ENCODE measurements at regions not wholly inside any gene's neighbourhood (a gene's known extent, or its start where the extent isn't known, plus 50 kb on each side); places are given as distances from the start of the nearest gene placed in this dataset.

DNA sequence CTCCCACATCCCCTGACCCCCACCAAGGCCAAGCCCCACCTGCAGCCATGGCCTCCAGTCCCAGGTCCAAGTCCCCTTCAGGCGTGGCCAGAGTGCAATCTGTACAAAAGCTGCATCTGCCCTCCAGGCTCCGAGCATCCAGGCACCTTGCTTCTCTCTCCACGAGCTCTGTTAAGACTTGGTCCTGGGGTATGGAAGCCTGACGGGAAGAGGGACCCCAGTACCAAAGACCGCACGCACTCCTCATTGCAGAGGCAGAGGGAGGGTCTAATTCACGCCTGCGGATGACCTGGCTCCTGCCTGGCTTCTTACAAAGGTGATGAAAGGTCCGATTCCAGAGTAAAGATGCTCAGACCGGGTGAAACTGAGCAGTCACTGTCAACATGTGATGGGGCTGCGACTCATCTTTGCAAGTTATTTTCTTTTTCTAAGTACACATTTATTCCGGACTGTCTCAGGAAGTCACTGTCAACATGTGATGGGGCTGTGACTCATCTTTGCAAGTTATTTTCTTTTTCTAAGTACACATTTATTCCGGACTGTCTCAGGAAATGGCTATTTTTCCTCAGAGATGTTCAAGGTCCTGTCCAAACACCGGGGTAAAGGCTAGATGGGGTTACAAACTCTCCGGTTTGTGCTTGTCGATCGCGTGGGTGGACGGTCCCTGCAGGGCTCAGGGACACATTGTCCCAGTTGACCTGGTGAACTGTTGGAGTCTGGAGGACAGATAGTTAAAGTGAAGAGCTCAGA, 252.0 kb upstream of the IRX4 start:
- Mint-ChIP-seq H3K36me3 (ENCODE audit: low read depth) (no peaks in the 10 kb centered on the region), H3K27me3 (peaks cover 1% of the 10 kb centered on the region), H3K9me3 (no peaks in the 10 kb centered on the region), H3K27ac (no peak overlapping the region), H3K4me3 (no peak overlapping the region), H3K4me1 (no peaks in the 10 kb centered on the region)
- ATAC-seq (no peak), DNase-seq (no peak)

DNA sequence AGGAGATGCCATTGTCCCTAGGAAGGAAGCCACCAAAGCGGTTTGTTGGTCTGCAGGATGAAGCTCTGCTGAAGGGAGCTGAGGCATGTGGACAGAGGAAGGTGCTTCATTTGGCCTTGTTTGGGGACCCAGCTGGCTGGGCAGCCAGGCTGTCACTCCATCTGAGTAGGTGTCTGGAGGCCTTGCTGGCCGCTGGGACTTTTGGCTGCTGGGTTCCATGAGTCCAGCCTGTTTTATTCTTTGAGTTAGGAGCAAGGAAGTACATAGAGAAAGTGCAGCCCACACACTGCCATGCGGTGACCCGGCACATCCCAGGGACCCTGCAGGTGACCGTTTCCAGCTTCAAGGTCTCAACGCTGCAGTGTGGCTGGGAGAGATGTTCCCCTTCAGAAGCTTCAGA, 251.2 kb upstream of the IRX4 start:
- Mint-ChIP-seq H3K27me3 (no peaks in the 10 kb centered on the region), H3K4me3 (no peak overlapping the region), H3K9me3 (no peaks in the 10 kb centered on the region), H3K36me3 (ENCODE audit: low read depth) (no peaks in the 10 kb centered on the region), H3K4me1 (no peaks in the 10 kb centered on the region), H3K27ac (no peak overlapping the region)
- DNase-seq (no peak), ATAC-seq (no peak)

DNA sequence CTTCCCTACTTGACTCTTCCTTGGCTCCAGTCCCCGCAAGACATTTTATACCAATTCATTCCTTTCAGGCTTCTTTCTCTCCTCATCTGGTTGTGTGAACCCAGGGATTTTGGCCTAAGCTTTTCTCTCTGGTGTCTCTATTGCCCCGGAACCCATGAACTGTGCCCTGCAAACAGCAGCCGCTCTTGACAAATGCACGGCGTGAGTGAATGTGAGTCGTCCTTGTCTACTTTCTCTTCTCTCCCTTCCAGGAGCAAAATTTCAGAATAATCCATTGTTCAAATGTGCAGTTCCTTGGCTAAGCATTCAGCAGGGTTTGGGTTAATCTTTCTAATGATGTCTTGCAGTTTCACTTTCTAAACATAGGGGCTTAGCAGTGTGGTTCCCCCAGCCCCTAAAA, 250.4 kb upstream of the IRX4 start:
- no peak for DNase-seq
- no peak for ATAC-seq
- Mint-ChIP-seq H3K9me3 (no peaks in the 10 kb centered on the region), H3K27ac (no peak overlapping the region), H3K27me3 (no peaks in the 10 kb centered on the region), H3K4me1 (no peaks in the 10 kb centered on the region), H3K4me3 (no peak overlapping the region), H3K36me3 (ENCODE audit: low read depth) (no peaks in the 10 kb centered on the region)

DNA sequence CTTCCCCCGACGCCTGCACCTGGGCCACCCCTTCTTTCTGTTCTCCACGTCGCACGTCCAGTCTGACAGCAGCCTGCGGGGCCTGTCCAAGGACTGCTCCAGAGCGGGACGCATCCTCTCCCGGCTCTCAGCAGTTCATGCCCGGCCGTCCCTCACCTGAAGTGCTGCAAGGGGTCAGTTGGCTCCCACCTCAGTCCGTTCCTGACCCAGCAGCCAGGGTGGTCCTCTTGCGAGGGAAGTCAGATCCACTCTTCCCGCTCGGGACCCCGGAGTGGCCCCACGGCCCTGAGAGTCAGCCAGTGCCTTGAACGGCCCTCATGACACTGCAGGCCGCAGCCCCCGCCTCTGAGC, 249.7 kb upstream of the IRX4 start:
- H3K36me3 Mint-ChIP-seq (ENCODE audit: low read depth), result no peaks in the 10 kb centered on the region
- H3K4me3 Mint-ChIP-seq, result no peak overlapping the region
- H3K27me3 Mint-ChIP-seq, result no peaks in the 10 kb centered on the region
- no peak for ATAC-seq
- no peaks in the 10 kb centered on the region for H3K9me3 Mint-ChIP-seq
- DNase-seq, result no peak
- H3K4me1 Mint-ChIP-seq, result no peaks in the 10 kb centered on the region
- H3K27ac Mint-ChIP-seq, result no peak overlapping the region

DNA sequence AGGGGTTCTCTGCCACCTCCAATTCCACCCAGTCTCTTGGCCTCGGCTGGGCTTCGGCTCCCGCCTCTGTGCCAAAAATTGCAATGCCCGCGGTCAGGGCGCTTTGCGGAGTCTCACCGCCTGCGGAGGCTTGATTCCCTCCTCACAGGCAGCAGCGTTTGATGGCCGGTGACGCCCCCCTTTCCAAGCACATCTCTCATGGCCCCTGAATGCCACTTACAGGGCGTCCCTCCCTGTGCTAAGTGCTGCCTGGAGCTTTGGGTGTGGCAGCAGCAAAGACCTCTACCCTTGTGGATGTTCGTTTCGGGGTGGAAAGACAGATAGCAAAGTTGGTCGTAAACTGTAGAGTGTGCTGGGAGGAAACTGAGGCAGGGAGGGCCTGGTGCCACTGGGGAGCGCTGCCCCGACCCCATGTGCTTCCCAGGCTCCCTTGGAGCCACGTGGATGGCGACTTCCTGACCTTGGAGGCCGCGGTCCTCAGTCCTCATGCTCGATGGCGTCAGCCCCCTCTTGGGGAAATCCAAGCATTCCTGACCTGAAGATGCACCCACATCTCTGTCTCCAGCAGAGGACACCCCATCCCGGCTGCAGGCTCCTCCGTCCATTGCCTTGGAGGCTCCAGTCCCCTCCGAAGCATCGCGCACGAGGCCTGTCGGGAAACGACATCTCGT, 249.2 kb upstream of the IRX4 start:
- Mint-ChIP-seq H3K4me3 (no peak overlapping the region), H3K27ac (no peak overlapping the region), H3K9me3 (no peaks in the 10 kb centered on the region), H3K4me1 (no peaks in the 10 kb centered on the region), H3K36me3 (ENCODE audit: low read depth) (no peaks in the 10 kb centered on the region), H3K27me3 (no peaks in the 10 kb centered on the region)
- DNase-seq, result no peak
- ATAC-seq, result no peak

DNA sequence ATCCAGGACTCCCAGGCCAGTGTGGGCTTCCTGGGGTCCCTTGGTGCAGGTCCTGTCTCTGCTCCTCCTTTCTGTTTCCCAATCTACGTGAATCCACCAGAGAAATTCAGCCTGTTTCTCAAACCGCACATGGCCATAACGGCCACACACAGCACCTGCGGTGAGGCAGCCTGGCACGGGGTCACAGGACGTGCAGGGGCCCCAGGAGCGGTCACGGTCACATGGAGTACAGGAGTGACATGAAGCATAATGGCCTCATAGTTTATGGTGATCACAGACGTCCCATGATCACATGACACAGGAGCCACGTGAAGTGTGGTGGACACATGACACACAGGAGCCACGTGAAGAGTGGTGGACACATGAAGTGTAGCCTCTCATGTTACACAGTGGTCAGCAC, 248.5 kb upstream of the IRX4 start:
- DNase-seq (no peak), ATAC-seq (no peak)
- no peaks in the 10 kb centered on the region for H3K36me3 Mint-ChIP-seq (ENCODE audit: low read depth)
- H3K27ac Mint-ChIP-seq, result no peak overlapping the region
- no peaks in the 10 kb centered on the region for H3K27me3 Mint-ChIP-seq
- H3K4me3 Mint-ChIP-seq, result no peak overlapping the region
- H3K4me1 Mint-ChIP-seq, result no peaks in the 10 kb centered on the region
- H3K9me3 Mint-ChIP-seq, result no peaks in the 10 kb centered on the region

DNA sequence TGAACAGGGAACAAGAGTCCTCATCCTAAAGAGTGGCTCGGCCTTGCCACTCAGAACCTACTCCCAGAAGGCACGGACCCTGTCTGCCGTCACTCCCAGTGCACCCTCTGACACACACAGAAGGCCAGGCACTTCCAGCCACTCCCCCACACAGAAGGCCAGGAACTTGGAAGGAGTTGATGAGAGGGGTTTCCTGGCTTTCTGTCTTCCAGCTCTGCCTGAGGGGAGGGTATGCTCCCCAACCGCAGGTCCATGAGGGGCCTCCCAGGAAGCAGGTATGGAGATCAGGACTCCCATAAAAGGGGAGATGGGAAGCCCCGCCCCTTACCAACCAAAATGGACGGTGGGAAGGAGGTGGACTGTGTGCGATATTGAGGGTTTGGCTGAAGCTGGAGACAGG, 247.6 kb upstream of the IRX4 start:
- no peak overlapping the region for H3K4me3 Mint-ChIP-seq
- no peaks in the 10 kb centered on the region for H3K4me1 Mint-ChIP-seq
- H3K36me3 Mint-ChIP-seq (ENCODE audit: low read depth), result no peaks in the 10 kb centered on the region
- ATAC-seq (no peak), DNase-seq (no peak)
- no peaks in the 10 kb centered on the region for H3K9me3 Mint-ChIP-seq
- no peak overlapping the region for H3K27ac Mint-ChIP-seq
- peaks cover 8% of the 10 kb centered on the region for H3K27me3 Mint-ChIP-seq

DNA sequence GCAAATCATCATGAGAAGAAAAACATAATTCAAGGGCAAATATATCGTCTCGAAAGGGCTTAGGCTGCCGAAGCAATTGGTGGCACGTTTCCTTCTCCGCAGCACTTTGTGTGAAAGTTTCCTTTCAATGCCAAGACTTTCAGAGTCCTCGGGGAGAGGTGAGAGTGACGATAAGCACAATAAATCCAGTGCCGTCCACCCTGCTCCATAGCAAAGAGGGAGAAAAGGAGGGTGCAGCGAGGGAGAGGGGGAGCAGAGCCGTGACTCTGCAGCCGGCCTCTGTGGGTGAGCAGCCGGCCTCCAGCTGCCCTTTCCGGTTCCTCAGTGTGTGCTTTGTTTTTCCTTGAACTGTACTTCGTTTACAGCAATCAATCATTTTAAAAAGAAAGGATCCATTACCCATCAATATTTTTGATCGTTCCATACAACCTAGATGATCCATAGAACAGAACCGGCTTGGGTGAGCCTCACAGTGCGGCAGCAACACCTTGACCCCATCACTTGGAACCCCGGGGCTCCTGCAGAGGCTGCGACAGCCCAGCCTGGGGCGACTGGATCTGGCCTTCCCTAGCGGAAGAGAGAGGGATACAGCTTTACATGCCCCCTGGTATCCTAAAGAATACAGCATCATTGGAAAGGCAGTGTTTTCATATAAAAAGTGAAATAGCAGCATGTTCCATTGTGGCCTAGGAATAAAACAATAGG, 247.0 kb upstream of the IRX4 start:
- DNase-seq (no peak), ATAC-seq (no peak)
- no peak overlapping the region for H3K27ac Mint-ChIP-seq
- no peaks in the 10 kb centered on the region for H3K4me1 Mint-ChIP-seq
- H3K27me3 Mint-ChIP-seq, result peaks cover 12% of the 10 kb centered on the region
- H3K4me3 Mint-ChIP-seq, result no peak overlapping the region
- no peaks in the 10 kb centered on the region for H3K36me3 Mint-ChIP-seq (ENCODE audit: low read depth)
- H3K9me3 Mint-ChIP-seq, result no peaks in the 10 kb centered on the region

DNA sequence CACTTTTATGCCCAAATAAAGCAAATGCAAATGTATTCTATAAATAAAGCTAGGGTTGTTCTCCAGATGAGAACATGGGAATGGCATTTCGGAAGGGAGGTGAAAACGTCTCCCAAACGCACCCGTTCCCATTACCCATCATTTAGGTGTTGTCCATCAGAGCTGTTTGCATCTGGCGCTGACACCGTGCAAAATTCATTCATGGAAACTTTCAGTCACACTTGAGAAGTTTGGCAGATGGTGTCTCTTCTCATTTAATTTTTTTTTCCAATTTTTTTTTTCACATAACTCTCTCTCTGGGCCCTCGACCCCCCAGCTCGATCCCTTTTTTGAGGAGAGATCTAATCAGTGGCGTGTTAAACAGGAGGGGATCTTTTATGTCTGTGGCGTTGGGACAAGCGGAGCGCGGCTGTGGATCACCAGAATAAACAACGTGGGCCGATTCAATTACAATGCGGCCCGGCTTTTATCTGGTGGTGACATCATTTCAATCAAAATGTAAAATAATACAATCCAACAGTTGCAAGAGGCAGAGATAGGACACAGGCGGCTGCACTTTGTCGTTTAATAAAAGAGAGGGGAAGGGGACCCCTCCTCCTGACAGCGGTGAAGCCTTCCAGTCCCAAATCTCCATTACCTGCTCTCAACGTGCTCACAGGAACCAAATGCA, 246.1 kb upstream of the IRX4 start:
- Mint-ChIP-seq H3K4me1 (no peaks in the 10 kb centered on the region), H3K27ac (no peak overlapping the region), H3K9me3 (no peaks in the 10 kb centered on the region), H3K27me3 (peaks cover 12% of the 10 kb centered on the region), H3K4me3 (no peak overlapping the region), H3K36me3 (ENCODE audit: low read depth) (no peaks in the 10 kb centered on the region)
- ATAC-seq (no peak), DNase-seq (no peak)

DNA sequence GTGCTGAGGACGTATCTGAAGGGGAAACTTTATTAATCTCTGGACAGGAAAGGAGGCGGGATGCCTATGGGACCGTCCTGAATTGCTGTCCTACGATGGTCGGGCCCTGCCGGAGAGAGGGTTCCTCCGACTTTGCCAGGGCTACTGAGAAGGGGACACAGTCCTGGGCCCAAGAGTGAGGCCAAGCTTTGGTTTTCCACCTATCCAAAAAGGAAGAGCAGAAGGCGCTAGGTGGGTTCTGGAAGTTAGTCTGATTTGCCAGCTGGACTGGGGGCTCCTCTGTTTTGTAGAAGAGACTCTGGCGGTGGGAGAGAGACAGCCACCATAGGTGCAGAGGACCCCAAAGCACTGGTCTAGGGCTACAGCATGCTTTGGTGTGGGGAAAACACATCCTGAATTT, 243.8 kb upstream of the IRX4 start:
- no peak overlapping the region for H3K4me3 Mint-ChIP-seq
- H3K27ac Mint-ChIP-seq, result no peak overlapping the region
- H3K4me1 Mint-ChIP-seq, result no peaks in the 10 kb centered on the region
- DNase-seq (no peak), ATAC-seq (no peak)
- H3K9me3 Mint-ChIP-seq, result peaks cover 9% of the 10 kb centered on the region
- no peaks in the 10 kb centered on the region for H3K36me3 Mint-ChIP-seq (ENCODE audit: low read depth)
- peaks cover 21% of the 10 kb centered on the region for H3K27me3 Mint-ChIP-seq

DNA sequence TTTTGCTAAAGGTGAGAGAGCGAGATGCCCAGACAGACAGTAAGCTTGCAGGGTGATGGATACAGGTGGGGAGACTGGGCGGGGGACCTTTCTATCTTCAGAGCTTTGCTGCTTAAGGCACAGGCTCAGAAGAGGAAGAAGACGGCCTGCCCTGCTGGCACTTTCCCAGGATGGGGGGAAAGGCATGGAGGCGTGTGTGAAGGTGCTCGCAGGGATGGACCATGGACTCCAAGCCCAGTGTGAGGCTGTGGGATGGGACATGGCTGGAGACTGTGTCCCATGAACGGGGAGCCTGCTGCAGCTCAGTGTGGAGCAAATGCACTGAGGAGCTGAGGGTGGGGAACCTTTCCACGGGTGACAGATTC, 243.2 kb upstream of the IRX4 start:
- peaks cover 23% of the 10 kb centered on the region for H3K27me3 Mint-ChIP-seq

DNA sequence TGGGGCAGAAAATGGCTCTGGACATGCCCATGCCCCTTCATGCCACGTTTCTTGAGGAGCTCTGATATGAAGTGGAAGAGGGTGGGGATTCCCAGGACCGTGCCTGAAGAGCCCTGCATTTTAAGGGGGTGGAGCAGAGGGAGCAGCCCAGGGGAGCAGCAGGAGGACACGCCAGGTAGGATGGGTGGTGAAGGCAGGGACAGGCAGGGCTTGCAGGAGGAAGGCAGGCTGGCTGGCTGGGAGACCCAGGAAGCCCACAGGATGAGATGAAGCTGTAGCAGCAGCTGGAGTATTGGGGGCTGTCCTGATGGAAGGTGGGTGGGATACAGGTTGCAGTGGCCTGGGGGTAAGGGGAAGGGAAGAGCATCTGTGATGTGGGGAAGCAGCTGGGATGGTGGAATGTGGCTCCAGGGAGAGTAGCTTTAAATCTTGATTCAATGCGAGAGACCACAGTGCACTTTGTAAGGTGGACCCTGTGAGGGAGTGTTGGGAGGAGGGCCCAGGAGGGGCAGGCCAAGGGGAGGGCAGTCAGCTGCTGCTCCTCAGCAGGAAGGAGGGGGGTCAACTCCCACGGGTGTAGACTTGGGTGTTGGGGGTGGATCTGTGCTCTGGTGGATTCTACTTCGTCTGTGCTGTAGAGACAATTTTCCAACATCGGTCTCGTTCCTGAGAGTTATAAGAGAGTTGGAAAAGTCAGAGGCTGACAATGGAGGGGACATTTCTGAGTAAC, 242.6 kb upstream of the IRX4 start:
- Mint-ChIP-seq H3K27ac (no peak overlapping the region), H3K4me1 (no peaks in the 10 kb centered on the region), H3K9me3 (peaks cover 13% of the 10 kb centered on the region), H3K4me3 (no peak overlapping the region), H3K27me3 (peaks cover 24% of the 10 kb centered on the region), H3K36me3 (ENCODE audit: low read depth) (no peaks in the 10 kb centered on the region)
- no peak for DNase-seq
- ATAC-seq, result no peak

More for the DNA sequence above, 243.2 kb upstream of the IRX4 start:
- Mint-ChIP-seq H3K4me1 (no peaks in the 10 kb centered on the region), H3K27ac (no peak overlapping the region), H3K4me3 (no peak overlapping the region), H3K36me3 (ENCODE audit: low read depth) (no peaks in the 10 kb centered on the region), H3K9me3 (peaks cover 9% of the 10 kb centered on the region)
- DNase-seq (no peak), ATAC-seq (no peak)

DNA sequence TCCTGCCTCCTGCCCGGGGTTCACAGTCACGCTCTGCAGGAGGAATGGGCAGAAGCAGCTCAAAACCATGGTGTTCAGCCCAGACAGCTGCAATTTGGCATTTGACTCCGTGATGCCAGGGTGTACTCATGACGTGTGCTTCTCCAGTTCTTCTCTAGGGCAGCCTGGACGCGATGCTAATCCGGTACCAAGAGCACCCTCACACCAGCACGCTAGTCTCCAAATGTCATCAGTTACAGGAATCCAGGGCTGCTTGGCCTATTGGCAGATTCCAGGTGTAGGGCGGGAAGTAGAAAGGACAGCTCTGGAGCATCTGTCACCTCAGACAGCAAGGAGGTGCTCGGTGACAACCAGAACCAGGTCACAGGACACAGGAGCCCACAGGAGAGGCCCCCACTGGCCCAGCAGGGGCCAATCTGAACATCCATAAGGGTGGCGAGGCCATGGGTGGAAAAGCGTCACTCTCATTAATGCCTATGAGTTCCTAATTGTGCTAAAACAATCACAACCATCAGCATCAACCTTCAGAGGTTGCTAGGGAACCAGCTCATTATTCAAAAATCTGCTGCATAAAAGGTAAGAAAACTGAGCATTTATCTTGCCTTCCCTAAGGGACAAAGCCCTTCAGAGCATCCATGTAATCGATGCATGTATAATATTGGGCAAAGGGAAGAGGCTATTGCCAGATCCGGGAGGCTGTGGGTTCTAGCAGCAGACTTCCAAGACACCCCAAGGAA, 241.9 kb upstream of the IRX4 start:
- Mint-ChIP-seq H3K9me3 (peaks cover 13% of the 10 kb centered on the region), H3K27ac (no peak overlapping the region), H3K4me1 (no peaks in the 10 kb centered on the region), H3K36me3 (ENCODE audit: low read depth) (no peaks in the 10 kb centered on the region), H3K4me3 (no peak overlapping the region), H3K27me3 (peaks cover 24% of the 10 kb centered on the region)
- ATAC-seq (no peak), DNase-seq (no peak)

DNA sequence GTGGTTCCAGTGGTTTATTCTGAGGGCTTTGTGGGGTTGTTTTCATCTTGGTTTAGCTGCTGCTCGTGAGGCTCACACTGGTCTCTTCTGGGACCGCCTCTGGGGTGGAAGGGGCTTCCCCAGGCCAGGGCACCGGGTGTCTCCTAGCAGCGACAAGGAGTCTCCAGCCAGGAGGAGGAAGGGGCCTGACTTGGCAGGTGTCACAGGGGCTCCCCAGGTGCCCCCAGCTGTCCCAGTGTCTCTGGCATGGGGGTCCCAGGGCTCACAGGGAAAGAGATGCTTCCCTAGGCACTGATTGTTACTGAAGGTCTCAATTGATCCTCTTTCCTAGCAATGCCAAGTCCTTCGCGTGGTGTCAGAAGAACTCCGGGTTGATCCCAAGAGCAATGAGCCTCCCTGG, 241.1 kb upstream of the IRX4 start:
- Mint-ChIP-seq H3K27me3 (peaks cover 24% of the 10 kb centered on the region), H3K4me1 (no peaks in the 10 kb centered on the region), H3K9me3 (peaks cover 13% of the 10 kb centered on the region), H3K4me3 (no peak overlapping the region), H3K27ac (no peak overlapping the region), H3K36me3 (ENCODE audit: low read depth) (no peaks in the 10 kb centered on the region)
- DNase-seq (no peak), ATAC-seq (no peak)
